ENCODE measurements at regions not wholly inside any gene's neighbourhood (a gene's known extent, or its start where the extent isn't known, plus 50 kb on each side); places are given as distances from the start of the nearest gene placed in this dataset.
"Not testable (repeated sequence)": the region's sequence is repeated elsewhere in the genome, so short reads cannot be mapped to it uniquely, and the experiment has no call there.

DNA sequence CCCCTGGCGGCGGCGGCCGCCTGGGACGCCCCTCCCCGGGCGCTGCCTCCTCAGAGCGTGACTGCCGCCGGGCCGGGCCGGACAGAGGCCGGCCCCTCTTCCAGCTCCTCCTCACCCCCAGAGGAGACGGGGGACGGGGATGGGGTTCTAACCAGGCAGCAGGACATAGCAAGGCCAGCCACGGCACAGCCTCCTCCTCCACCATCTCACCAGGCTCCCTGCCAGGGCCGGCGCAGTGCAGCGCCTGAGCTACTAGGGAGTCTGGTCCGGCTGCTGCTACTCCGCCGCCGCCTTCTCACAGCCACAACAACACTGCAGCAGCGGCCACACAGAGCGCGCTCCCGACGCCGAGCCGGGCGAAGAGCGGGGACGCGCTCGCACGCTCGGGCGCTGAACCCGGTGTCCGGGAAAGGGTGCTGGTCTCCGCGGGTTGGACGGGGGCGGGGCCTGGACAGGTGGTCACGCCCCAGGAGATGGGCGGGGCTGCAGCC, 112.3 kb downstream of the POTEC start:
- 3% methylated on average over 46 of the region's 46 CpGs for WGBS
- H3K4me1 ChIP-seq (ENCODE audit: control insufficient read depth in 2 of 2, insufficient read depth in 2 of 2, low read length in 2 of 2); H3K36me3 ChIP-seq (ENCODE audit: control insufficient read depth in 2 of 2, insufficient read depth in 2 of 2, low read length in 1 of 2); H3K9me3 ChIP-seq (ENCODE audit: control insufficient read depth in 2 of 2, insufficient read depth in 1 of 2, low read length in 1 of 2); H3K27ac ChIP-seq (ENCODE audit: low read depth in 1 of 2, low read length in 1 of 2): not testable (repeated sequence)
- H3K4me3 ChIP-seq (ENCODE audit: low read length in 2 of 2), result peak overlapping the region in 1 of 2 donors; percentile 26
- peaks cover 3 to 13% of the 10 kb centered on the region in 2 donors for H3K27me3 ChIP-seq (ENCODE audit: control insufficient read depth in 2 of 2, insufficient read depth in 1 of 2, low read length in 1 of 2)
- peak in 2 of 9 donors; percentile 3 to 8 for DNase-seq (ENCODE audit: low read depth in 6 of 9, low spot score in 9 of 9)

DNA sequence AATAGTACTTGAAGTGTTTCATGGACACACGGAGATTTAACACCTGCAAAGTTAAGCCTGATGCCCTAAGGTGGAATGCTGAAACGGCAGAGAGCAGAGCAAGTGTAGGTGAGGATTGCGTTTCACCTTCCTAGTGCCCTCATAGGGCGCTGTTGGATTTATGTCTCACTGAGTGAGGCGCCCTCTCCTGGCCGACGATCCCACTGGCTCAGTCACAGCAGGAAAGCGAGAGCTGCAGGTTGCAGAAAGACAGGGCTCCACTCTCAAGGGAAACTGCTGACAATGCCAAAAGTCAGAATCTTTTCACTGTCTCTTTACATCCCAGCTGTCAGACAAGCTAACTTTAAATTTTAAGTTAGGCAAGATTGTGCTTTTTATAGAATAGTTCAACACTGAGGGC, 127.6 kb downstream of the POTEC start:
- not testable (repeated sequence) for H3K27ac ChIP-seq (ENCODE audit: low read depth in 1 of 2, low read length in 1 of 2); H3K36me3 ChIP-seq (ENCODE audit: control insufficient read depth in 2 of 2, insufficient read depth in 2 of 2, low read length in 1 of 2); H3K9me3 ChIP-seq (ENCODE audit: control insufficient read depth in 2 of 2, insufficient read depth in 1 of 2, low read length in 1 of 2); H3K27me3 ChIP-seq (ENCODE audit: control insufficient read depth in 2 of 2, insufficient read depth in 1 of 2, low read length in 1 of 2); H3K4me3 ChIP-seq (ENCODE audit: low read length in 2 of 2); H3K4me1 ChIP-seq (ENCODE audit: control insufficient read depth in 2 of 2, insufficient read depth in 2 of 2, low read length in 2 of 2); DNase-seq (ENCODE audit: low read depth in 6 of 9, low spot score in 9 of 9)
- 5% methylated on average over 8 of the region's 8 CpGs for WGBS

DNA sequence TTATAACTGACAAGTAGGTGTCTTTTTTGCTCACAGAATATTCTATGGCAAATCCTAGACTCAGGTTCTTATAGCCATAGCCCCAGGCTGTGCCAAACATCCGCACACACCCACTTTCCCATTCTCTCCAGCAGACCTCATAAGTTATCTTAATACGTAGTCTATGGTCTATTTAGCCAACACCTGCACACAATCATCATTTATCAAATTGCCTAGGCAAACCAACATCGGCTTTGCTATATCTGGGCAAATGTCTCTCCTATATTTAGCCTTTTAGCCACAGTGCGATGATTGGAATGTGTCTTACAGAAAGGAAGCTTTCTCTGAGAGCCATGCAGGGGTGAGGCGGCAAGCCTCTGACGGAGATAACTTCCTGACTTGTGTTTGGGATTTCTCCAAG, 128.0 kb downstream of the POTEC start:
- not testable (repeated sequence) for H3K27me3 ChIP-seq (ENCODE audit: control insufficient read depth in 2 of 2, insufficient read depth in 1 of 2, low read length in 1 of 2); H3K4me3 ChIP-seq (ENCODE audit: low read length in 2 of 2); H3K27ac ChIP-seq (ENCODE audit: low read depth in 1 of 2, low read length in 1 of 2); H3K9me3 ChIP-seq (ENCODE audit: control insufficient read depth in 2 of 2, insufficient read depth in 1 of 2, low read length in 1 of 2); H3K36me3 ChIP-seq (ENCODE audit: control insufficient read depth in 2 of 2, insufficient read depth in 2 of 2, low read length in 1 of 2); DNase-seq (ENCODE audit: low read depth in 6 of 9, low spot score in 9 of 9); H3K4me1 ChIP-seq (ENCODE audit: control insufficient read depth in 2 of 2, insufficient read depth in 2 of 2, low read length in 2 of 2)
- WGBS, result 68% methylated on average over 6 of the region's 6 CpGs

DNA sequence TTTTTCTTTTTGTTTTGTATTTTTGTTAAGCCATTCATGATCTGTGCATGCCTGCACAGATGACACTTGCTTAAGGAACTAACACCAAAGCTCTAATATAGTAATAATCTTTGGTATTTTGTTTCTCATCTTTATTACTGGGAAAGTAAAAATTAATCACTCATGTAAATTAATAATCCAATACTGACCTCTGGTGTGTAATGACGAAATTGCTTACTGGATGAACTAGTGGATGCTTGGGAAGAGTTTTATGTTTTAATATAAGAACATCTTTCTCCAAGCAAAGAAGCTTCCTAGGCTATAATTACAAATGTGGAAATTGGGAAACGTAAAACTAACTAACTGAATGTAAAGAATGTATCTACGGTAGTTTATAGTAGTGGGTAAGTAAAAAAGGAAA, 147.9 kb downstream of the POTEC start:
- DNase-seq (ENCODE audit: low read depth in 6 of 9, low spot score in 9 of 9); H3K27ac ChIP-seq (ENCODE audit: low read depth in 1 of 2, low read length in 1 of 2); H3K27me3 ChIP-seq (ENCODE audit: control insufficient read depth in 2 of 2, insufficient read depth in 1 of 2, low read length in 1 of 2); H3K36me3 ChIP-seq (ENCODE audit: control insufficient read depth in 2 of 2, insufficient read depth in 2 of 2, low read length in 1 of 2); H3K4me3 ChIP-seq (ENCODE audit: low read length in 2 of 2); H3K4me1 ChIP-seq (ENCODE audit: control insufficient read depth in 2 of 2, insufficient read depth in 2 of 2, low read length in 2 of 2); H3K9me3 ChIP-seq (ENCODE audit: control insufficient read depth in 2 of 2, insufficient read depth in 1 of 2, low read length in 1 of 2): not testable (repeated sequence)
- 57% methylated on average over 3 of the region's 3 CpGs for WGBS

DNA sequence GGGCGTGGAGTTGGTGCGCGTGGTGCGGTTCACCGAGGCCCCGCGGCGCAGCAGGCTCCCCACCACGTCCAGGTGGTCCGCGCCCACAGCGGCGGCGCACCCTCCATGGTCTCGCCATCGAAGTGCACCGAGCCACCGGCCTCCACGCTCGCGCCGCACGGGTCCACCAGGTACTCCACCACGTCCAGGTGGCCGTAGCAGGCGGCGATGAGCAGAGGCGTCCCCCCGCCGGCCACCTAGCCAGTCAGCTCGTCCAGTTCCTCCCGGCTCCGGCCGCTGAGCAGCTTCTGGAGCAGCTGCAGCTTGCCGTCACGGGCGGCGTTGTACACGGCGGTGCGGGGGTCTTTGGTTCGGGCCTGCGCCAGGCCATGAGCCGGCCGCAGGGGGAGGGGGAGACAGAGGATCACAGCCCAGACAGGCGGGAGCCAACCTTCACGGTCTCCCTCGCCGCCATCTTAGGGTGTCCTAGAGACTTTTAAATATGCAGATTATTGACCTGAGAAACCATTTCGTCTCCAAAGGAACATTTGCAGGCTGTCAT, 149.8 kb downstream of the POTEC start:
- H3K27ac ChIP-seq (ENCODE audit: low read depth in 1 of 2, low read length in 1 of 2); H3K4me1 ChIP-seq (ENCODE audit: control insufficient read depth in 2 of 2, insufficient read depth in 2 of 2, low read length in 2 of 2); H3K36me3 ChIP-seq (ENCODE audit: control insufficient read depth in 2 of 2, insufficient read depth in 2 of 2, low read length in 1 of 2); H3K9me3 ChIP-seq (ENCODE audit: control insufficient read depth in 2 of 2, insufficient read depth in 1 of 2, low read length in 1 of 2); DNase-seq (ENCODE audit: low read depth in 6 of 9, low spot score in 9 of 9); H3K27me3 ChIP-seq (ENCODE audit: control insufficient read depth in 2 of 2, insufficient read depth in 1 of 2, low read length in 1 of 2); H3K4me3 ChIP-seq (ENCODE audit: low read length in 2 of 2): not testable (repeated sequence)
- WGBS, result 98% methylated on average over 50 of the region's 50 CpGs

DNA sequence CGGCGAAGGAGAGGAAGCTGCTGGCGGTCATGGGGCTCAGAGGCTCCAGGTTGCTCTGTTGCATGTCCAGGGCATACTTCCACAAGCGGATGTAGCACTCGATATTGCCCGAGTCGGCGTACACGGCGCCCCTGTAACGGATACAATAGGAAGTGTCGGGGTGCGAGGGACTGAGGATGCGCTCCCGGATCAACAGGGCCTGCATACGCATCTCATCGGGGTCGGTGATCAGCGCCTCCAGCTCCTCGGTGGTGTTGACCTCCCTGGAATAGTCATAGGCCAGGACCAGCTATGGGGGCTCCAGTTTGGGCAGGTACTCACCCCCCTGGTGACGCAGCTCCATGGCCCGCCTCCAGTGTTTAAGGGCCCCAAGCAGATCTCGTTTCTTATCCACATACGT, 150.8 kb downstream of the POTEC start:
- H3K27ac ChIP-seq (ENCODE audit: low read depth in 1 of 2, low read length in 1 of 2); H3K9me3 ChIP-seq (ENCODE audit: control insufficient read depth in 2 of 2, insufficient read depth in 1 of 2, low read length in 1 of 2); H3K4me1 ChIP-seq (ENCODE audit: control insufficient read depth in 2 of 2, insufficient read depth in 2 of 2, low read length in 2 of 2); H3K36me3 ChIP-seq (ENCODE audit: control insufficient read depth in 2 of 2, insufficient read depth in 2 of 2, low read length in 1 of 2); H3K27me3 ChIP-seq (ENCODE audit: control insufficient read depth in 2 of 2, insufficient read depth in 1 of 2, low read length in 1 of 2); H3K4me3 ChIP-seq (ENCODE audit: low read length in 2 of 2); DNase-seq (ENCODE audit: low read depth in 6 of 9, low spot score in 9 of 9): not testable (repeated sequence)
- 97% methylated on average over 24 of the region's 24 CpGs for WGBS

DNA sequence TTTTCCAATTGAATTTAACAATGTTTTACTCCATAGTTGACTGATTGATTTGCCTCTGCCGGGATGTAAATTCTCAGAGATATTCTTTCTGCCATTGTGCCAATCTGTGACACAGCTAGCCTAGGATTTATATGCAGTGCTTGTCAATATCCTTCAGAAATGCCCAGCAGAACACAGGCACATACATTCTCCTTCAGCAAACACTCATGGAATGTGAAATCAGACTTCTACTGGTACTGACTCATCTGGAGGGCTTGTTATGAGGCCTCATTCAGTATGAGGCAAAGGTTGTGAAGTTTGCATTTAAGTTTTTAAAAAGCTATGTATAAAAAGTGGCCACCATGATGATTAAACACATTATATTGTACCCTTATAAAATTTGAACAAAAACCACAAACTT, 158.4 kb downstream of the POTEC start:
- 94% methylated on average over 1 of the region's 1 CpG for WGBS
- DNase-seq (ENCODE audit: low read depth in 6 of 9, low spot score in 9 of 9); H3K4me1 ChIP-seq (ENCODE audit: control insufficient read depth in 2 of 2, insufficient read depth in 2 of 2, low read length in 2 of 2); H3K36me3 ChIP-seq (ENCODE audit: control insufficient read depth in 2 of 2, insufficient read depth in 2 of 2, low read length in 1 of 2); H3K9me3 ChIP-seq (ENCODE audit: control insufficient read depth in 2 of 2, insufficient read depth in 1 of 2, low read length in 1 of 2); H3K27ac ChIP-seq (ENCODE audit: low read depth in 1 of 2, low read length in 1 of 2); H3K27me3 ChIP-seq (ENCODE audit: control insufficient read depth in 2 of 2, insufficient read depth in 1 of 2, low read length in 1 of 2); H3K4me3 ChIP-seq (ENCODE audit: low read length in 2 of 2): not testable (repeated sequence)

DNA sequence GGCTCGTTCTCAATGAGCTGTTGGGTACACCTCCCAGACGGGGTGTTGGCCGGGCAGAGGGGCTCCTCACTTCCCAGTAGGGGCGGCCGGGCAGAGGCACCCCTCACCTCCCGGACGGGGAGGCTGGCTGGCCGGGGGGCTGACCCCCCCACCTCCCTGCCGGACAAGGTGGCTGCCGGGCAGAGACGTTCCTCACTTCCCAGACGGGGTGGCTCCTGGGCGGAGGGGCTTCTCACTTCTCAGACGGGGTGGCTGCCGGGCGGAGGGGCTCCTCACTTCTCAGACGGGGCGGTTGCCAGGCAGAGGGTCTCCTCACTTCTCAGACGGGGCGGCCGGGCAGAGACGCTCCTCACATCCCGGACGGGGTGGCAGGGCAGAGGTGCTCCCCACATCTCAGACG, 160.7 kb downstream of the POTEC start:
- 93% methylated on average over 21 of the region's 25 CpGs for WGBS
- H3K4me1 ChIP-seq (ENCODE audit: control insufficient read depth in 2 of 2, insufficient read depth in 2 of 2, low read length in 2 of 2); H3K27ac ChIP-seq (ENCODE audit: low read depth in 1 of 2, low read length in 1 of 2); H3K4me3 ChIP-seq (ENCODE audit: low read length in 2 of 2); DNase-seq (ENCODE audit: low read depth in 6 of 9, low spot score in 9 of 9); H3K9me3 ChIP-seq (ENCODE audit: control insufficient read depth in 2 of 2, insufficient read depth in 1 of 2, low read length in 1 of 2); H3K36me3 ChIP-seq (ENCODE audit: control insufficient read depth in 2 of 2, insufficient read depth in 2 of 2, low read length in 1 of 2); H3K27me3 ChIP-seq (ENCODE audit: control insufficient read depth in 2 of 2, insufficient read depth in 1 of 2, low read length in 1 of 2): not testable (repeated sequence)

DNA sequence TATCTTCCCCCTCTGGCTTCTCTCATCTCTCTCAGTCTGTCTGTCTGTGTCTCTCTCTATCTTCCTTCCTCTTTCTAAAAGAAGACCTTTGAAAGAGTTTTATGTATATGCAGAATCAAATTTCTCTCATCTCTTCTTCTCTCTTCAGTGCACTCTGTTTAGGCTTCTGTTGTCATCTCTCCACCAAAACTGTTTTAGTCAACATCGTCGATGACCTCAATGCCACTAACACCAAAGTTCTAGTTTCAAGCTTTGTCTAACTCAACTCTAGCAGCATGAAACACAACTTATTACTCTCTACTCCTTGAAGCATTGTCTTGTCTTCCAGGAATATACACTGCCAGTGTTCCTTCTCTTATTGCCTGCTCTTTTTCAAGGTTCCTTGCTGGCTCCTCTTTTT, 163.9 kb downstream of the POTEC start:
- H3K27me3 ChIP-seq (ENCODE audit: control insufficient read depth in 2 of 2, insufficient read depth in 1 of 2, low read length in 1 of 2); H3K27ac ChIP-seq (ENCODE audit: low read depth in 1 of 2, low read length in 1 of 2); H3K9me3 ChIP-seq (ENCODE audit: control insufficient read depth in 2 of 2, insufficient read depth in 1 of 2, low read length in 1 of 2); DNase-seq (ENCODE audit: low read depth in 6 of 9, low spot score in 9 of 9); H3K36me3 ChIP-seq (ENCODE audit: control insufficient read depth in 2 of 2, insufficient read depth in 2 of 2, low read length in 1 of 2); H3K4me1 ChIP-seq (ENCODE audit: control insufficient read depth in 2 of 2, insufficient read depth in 2 of 2, low read length in 2 of 2); H3K4me3 ChIP-seq (ENCODE audit: low read length in 2 of 2): not testable (repeated sequence)
- 100% methylated on average over 2 of the region's 2 CpGs for WGBS

DNA sequence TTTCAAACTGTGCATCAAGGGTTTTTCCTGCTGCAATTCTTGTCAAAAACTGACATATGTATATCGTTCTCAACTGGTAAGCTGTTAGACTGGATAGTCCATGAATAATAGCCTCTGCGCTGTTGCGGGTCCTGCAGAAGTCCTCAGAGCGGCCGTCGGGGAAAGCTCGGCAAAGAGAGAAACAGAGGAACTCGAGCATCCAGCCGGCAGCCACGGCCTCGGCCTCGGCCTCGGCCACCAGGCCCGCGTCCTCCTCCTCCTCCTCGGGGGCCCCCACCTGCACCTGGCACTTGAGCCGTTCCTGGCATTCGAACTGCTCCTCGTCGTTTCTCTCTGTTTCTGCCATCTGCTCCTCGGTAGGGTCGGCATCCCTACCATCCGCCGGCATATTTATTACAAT, 165.0 kb downstream of the POTEC start:
- not testable (repeated sequence) for H3K36me3 ChIP-seq (ENCODE audit: control insufficient read depth in 2 of 2, insufficient read depth in 2 of 2, low read length in 1 of 2); H3K27me3 ChIP-seq (ENCODE audit: control insufficient read depth in 2 of 2, insufficient read depth in 1 of 2, low read length in 1 of 2); DNase-seq (ENCODE audit: low read depth in 6 of 9, low spot score in 9 of 9); H3K4me3 ChIP-seq (ENCODE audit: low read length in 2 of 2); H3K9me3 ChIP-seq (ENCODE audit: control insufficient read depth in 2 of 2, insufficient read depth in 1 of 2, low read length in 1 of 2); H3K4me1 ChIP-seq (ENCODE audit: control insufficient read depth in 2 of 2, insufficient read depth in 2 of 2, low read length in 2 of 2); H3K27ac ChIP-seq (ENCODE audit: low read depth in 1 of 2, low read length in 1 of 2)
- 90% methylated on average over 24 of the region's 24 CpGs for WGBS

Data from thymus (tissue), 11 donors.